Anterior cingulate cortex (tissue), 58 donors: ENCODE measurements at regions not wholly inside any gene's neighbourhood (a gene's known extent, or its start where the extent isn't known, plus 50 kb on each side); places are given as distances from the start of the nearest gene placed in this dataset.
"Not testable (repeated sequence)": the region's sequence is repeated elsewhere in the genome, so short reads cannot be mapped to it uniquely, and the experiment has no call there.

Experiments
- DNase-seq, 58 donors: peaks; one replicate each; lab custom pipeline; 2025; lab: John Stamatoyannopoulos, UW

DNA sequence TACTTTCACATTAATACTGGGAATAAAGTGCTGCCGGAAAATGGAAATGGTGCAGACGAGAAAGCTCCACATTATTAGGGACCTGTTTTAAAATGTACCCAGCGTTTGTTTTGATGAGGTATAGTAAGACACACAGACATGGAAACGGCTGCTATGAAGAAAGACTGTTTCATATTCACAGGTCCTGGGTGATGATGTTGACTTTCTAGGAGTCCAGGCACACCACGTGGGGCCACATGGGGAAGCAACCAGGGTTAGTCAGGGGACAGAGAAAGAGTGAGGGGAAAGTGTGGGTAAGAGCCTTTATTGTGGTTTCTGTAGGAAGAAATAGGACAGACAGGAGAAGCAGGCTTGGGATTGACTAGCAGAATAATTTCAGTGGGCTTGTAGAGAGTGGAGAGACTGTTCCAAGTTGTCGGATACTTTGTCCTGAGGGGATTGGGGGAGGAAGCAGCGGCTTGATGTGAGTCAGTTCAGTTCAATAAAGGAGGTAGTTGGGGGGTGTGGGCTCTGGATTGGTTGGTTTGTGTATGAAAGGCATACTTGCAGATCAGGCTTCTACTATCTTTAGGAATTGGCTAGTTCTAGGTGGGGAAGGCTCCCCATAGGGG is 112.0 kb upstream of the MCHR2 start:
- no peak for DNase-seq

DNA sequence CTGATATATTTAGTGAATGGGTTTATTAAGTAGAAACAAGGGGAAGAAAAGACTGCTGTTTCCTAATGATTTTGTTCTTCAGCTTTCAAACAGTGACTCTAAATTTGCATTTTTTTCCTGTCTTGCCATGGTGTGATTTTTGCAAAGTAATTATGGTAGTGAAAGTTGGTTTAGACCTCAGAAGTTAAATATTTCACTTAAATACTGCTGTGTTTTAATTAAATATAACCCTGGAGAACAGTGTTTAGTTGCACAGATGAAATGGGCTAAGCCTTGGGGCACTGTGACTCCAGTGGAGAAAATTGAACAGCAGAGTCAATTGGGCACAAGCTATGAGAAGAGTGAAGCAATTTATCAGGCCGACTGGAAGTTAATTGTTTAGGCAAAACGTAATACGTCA is 111.1 kb upstream of the MCHR2 start:
- DNase-seq: no peak

DNA sequence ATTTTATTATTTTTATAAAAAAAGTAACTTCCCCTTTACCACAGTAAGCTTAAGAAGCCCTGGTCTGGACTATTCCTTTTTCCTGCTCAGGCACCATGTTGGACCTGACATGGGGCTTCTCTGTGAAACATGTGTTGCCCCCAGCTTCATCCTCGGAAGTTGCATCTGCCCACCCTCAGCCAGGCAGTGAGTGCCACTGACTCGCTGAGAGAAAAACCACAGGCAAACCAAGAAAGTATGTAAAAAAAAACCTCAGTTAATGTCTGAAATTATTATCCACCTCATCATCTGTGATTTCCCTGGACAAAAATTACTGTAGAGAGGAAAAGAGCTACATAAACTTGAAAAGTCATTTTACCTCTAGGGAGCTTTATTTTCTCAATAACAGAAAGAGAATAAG is 109.9 kb upstream of the MCHR2 start:
- DNase-seq: no peak

DNA sequence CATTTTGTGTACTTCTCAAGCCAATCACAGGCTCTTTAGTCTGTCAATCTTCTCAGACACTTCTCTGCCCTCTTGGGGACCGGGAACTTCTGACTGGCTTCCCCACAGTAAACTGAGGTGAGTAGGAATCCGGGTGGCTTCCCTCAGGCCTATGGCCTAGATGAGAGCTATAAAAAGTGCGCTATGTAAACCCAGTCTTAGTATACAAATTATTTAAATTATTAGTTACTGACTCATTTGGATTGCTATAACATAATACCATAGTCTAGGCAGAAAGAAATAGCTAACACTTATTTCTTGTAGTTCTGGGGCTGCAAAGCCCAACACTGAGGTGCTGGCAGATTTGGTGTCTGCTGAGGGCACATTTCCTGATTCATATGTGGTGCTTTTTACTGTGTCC is 109.2 kb upstream of the MCHR2 start:
- DNase-seq: no peak

DNA sequence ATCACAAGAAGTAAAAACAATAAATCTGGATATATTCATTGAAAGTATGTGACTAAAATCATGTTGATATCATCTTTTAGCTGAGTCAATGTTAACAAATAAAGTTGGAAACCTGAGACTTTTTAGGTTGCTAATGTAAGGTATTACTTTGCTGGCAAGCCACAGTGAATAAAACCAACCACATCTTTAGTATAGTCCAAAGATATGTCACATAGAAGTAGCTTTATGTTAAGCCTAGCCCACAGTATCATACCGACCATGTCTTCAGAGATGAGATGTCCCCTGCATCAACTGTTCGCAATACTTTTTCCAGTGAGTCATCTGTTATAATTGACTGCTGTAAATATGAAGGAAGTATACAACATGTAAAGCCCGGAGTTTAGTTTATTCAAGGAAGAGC is 107.6 kb upstream of the MCHR2 start:
- DNase-seq: no peak

DNA sequence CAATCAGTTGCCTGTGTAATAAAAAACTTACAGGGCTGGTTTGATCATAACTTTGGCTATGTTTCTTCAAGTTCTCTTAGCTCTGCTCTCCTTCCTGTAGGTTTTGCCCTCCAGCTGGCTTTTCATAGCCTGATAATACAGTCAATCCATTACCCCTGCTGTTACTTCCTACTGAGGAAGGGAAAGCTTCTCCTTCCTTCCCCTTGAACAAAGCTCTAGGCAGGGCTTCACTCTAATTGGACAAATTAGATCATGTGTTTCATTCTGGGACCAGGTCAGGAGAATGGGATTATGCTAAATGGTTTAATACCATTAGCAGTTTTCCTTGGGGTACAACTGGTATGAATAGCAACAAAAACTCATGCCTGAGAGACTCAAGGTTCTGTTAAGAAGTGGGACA is 106.8 kb upstream of the MCHR2 start:
- no peak for DNase-seq

DNA sequence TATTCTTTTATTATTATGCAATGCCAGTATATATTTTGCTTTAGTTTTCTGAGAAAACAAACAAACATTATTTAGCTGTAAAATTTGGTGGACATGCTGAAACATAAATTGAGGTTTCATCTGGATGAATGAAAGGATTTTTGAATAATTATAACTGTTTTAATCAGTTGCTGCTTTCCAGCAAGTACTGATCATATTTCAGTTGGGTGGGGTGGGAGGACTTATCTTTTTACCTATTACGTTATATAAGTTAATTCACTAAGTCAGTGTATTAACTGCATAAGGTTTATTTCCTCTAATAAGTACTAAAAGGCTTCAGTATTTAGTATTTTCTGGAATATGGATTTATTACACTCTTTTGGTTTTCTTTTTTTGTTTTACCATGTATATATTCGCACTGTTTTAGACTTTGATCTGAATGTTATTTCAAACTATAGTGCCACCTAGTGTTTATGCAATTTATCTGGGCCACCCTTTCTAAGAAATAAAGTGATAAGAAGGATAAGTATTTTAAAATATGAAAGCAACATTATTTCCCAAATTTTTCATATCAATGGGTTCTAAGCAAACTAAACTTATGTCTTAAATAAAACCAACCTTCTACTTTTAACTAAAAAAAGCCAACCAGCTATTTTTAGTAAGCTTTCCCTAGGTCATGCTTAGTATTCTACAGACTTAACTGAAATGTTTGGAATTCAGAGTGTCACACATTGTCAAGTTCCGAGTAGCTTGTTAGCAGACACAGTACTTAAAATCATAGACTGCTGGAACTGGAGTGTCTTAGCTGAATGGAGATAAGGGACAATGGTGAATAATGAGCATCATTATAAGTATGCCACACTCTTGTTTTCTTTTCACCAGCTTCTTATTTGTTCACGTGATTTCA is 105.4 kb upstream of the MCHR2 start:
- DNase-seq: peak in 1 of 58 donors; percentile 39

DNA sequence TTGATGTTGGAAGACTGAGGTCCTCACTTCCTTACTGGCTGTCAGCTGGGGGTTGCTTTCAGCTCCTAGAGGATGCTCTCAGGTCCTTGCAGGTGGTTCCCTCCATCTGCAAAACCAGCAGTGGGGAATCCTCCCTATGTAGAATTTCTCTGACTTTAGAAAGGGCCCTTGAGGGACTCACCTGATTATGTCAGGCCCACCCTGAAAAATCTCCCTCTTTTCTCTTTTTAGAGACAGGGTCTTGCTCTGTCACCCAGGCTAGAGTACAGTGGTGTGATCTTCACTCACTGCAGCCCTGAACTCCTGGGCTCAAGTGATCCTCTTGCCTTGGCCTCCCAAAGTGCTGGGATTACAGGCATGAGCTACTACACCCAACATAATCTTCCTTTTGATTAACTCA is 102.9 kb upstream of the MCHR2 start:
- no peak for DNase-seq

DNA sequence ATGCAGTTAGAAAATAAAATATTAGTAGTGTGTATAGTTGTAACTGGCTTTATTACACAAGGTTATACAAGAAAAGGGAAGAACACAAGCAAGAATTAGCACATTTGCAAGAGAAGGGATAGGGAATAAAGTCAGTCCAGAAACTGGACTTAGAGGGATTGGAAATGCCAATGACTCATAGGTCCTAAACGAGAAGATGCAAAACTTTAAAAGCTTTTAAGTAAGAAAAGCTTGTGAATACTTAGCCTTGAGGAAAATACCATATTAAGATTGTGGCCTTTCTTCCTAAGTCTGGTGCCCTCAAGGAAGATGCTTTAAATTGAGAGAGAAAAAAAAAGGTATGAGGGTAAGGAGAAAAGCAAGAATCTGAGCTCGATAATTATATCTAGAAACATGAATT is 102.3 kb upstream of the MCHR2 start:
- DNase-seq: no peak

DNA sequence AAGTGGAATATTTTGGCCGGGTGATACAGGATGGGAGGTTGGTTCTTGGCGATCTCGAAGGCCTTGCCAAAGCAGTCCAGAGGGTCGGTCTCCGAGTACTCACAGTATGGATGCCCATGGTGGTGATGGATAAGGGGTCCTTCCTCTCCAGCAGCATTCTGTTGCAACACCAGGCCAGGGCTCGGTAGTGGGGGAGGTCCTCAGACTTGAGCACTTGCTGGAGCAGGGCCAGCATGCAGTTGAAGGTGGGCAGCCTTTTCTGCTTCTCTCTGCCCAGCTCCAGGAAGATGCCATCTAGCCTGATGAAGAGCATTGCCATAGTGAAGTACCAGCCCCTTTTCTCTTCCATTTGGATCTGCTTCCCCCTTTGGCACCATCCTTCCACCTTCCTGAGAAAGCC is 99.4 kb upstream of the MCHR2 start:
- DNase-seq: no peak

DNA sequence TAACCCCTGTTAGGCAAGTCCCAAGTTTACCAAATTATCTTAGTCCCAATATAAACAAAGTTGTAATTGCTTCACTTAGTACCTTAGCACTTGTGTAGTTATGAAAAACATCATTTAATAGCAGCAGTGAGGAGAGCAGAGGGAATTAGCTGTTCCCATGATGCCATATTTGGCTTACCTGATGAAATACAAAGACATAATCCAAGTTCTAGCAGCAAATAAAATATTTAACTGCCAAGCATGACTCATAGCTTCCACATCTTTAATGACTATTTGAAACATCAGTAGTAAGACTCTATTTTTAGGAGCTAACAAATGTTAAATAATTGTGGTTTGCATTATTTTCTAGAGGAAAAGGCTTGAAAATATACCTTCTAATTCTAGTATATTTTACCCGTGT is 94.0 kb upstream of the MCHR2 start:
- no peak for DNase-seq

DNA sequence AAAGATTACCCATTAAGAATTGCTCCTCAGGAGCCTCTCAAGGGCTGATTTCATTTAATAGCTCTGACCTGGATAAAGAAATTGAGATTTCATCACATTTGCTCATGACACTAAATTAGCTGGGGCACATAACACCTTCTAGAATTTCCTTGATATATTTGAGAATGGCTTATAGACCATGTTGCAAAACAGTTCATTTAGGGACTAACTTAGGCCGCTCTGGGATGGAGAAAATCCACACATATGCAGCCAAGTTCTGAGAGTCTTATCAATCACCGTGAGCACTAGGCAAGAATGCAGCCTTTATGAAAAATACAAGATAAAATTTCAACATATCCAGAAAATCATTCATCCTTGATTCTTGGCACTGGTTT is 91.0 kb upstream of the MCHR2 start:
- no peak for DNase-seq

DNA sequence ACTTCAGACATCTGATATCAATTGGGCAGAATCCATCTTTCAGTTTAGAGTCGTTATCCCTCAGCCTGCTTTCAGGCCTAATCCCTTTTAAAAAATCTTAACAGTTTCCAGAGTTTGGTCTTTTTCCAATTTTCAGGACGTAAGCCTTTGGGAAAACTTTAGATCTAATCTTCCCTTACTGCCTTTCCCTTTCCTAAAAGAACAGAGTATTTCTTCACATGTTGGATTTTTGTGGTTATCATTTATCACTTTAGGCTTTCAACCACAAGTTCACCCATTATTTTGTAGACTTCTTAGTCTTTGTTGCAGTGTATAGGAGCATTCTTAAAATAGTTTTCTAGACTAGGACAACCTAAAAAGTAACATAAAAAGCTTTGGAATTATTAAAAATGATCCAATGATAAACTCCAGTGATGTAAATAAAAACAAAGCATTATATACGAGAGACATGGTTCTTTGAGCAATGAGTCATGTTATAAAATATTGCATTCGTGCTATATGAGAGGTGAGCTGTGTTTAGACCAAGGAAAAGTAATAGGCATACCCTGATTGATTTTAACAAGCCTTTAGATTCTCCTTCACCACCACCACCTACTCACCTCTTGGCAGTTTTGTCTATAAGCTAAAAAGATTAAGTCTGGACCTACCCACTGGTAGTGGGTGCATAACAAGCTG is 90.4 kb upstream of the MCHR2 start:
- DNase-seq: no peak

DNA sequence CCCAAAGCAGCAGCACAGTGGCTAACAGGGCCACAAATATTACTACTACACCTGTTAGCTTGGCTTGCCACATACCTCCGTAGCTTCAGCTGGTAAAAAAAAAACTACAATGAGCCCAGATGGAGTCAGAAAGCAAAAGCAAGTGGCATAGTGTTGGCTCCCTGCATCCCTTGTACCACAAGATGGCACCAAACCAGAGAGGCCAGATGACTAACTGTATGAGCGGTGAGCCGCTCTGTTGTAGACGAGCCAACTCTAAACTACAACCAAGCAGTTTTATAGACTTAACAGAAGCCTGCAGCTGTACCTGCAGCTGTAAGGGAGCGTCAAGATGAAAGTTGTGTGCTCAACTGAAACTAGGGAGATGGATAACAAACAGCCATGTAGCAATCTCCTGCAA is 84.5 kb upstream of the MCHR2 start:
- DNase-seq: no peak

DNA sequence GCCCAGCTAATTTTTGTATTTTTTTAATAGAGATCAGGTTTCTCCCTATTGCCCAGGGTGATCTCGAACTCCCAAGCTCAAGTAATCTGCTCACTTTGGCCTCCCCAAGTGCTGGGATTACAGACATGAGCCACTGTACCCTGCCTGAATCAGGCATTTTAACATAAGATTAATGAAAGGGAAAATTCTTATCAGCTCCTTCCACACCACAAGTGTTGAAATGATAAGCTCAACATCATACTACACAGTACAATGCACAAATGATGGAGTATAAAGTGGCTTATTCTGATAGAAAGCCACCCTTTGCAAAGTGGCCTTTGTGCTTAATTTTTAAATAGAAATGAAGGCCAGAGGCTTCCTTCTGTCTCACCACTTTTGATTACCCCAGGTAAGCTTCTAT is 71.3 kb upstream of the MCHR2 start:
- no peak for DNase-seq

DNA sequence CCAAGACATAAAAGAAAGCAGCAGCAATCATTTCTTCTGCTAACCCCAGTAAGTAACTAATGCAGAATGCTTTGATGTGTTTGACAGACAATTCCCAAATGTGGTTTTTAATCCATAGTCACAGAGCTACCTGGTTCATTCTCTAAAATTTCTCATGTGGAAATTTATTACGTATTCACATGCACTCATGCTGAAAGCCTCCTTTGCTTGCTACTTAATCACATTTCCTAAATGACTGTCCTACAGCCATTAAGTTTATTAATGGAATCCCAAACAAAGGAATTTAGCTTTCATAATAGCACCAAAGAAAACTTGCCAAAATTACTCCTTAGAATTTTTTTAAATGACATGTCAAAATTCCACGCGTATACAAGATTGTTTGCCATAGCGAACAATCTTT is 68.6 kb upstream of the MCHR2 start:
- no peak for DNase-seq

DNA sequence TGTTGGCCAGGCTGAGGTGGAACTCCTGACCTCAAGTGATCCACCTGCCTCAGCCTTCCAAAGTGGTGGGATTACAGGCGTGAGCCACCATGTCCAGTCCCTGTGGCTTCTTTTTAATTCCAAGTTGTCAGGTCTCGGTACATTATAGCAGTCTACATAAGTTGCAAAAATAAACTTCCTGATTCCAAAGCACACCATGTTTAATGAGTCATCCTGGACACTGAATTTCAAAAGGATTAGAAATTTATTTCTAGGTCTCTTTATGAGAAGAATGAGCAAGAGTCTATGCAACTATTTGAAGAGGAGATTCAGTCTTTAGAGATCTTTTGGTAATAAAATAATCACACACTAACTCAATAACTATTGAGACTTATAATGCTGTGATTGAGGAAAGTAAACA is 63.9 kb upstream of the MCHR2 start:
- no peak for DNase-seq

DNA sequence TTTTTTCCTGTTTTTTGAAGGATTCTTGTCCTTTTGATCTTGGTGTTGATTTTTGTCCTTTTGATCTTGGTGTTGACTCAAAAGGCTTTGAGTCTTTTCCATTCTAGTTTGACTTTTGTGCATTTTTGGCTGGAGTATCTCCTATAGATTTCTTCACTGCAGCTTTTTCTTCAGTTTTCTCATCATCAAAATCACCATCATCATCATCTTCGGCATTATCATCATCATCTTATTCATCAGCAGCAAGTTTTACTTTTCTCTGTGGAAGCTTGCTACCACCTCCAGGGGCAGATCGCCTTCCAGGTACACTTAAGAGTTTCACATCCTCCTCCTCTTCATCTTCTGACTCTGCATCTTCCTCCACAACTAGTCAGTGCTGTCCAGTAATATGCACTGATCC is 56.5 kb upstream of the MCHR2 start:
- DNase-seq: no peak

DNA sequence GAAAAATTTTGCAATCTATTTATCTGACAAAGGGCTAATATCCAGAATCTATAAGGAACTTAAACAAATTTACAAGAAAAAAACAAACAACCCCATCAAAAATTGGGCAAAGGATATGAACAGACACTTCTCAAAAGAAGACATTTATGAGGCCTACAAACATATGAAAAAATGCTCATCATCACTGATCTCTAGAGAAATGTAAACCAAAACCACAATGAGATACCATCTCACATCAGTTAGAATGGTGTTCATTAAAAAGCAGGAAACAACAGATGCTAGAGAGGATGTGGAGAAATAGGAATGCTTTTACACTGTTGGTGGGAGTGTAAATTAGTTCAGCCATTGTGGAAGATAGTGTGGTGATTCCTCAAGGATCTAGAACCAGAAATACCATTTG is 49.9 kb upstream of the MCHR2 start:
- not testable (repeated sequence) for DNase-seq
